ENCODE measurements at regions not wholly inside any gene's neighbourhood (a gene's known extent, or its start where the extent isn't known, plus 50 kb on each side); places are given as distances from the start of the nearest gene placed in this dataset.

GRCh38 chr5:114565871-114566270, 204.0 kb downstream of the KCNN2 start:
- Histone ChIP-seq H3K4me1 (ENCODE audit: low read length) (no peaks in the 10 kb centered on the region), H3K27ac (ENCODE audit: low read length) (no peak overlapping the region), H3K9ac (ENCODE audit: low read length) (no peak overlapping the region), H3K36me3 (replicated peaks; ENCODE audit: low read depth, low read length) (no peaks in the 10 kb centered on the region), H2AFZ (ENCODE audit: low read depth, low read length) (no peak overlapping the region), H4K20me1 (ENCODE audit: insufficient read depth, low read length) (no peaks in the 10 kb centered on the region), H3K79me2 (ENCODE audit: low read length) (no peaks in the 10 kb centered on the region), H3K27me3 (ENCODE audit: low read depth, low read length) (no peaks in the 10 kb centered on the region), H3K4me3 (ENCODE audit: low read length) (no peak overlapping the region), H3K4me2 (ENCODE audit: low read length) (no peak overlapping the region), H3K9me3 (ENCODE audit: insufficient read depth, low read length) (no peaks in the 10 kb centered on the region)
- TF ChIP-seq EZH2phosphoT487 (IDR thresholded peaks at IDR 0.05; ENCODE audit: low read depth) (no peak), CTCF (IDR thresholded peaks at IDR 0.05; ENCODE audit: low read depth, low read length) (no peak)

GRCh38 chr5:114565139-114565538, 203.3 kb downstream of the KCNN2 start:
- Histone ChIP-seq H3K27me3 (ENCODE audit: low read depth, low read length) (no peaks in the 10 kb centered on the region), H3K4me3 (ENCODE audit: low read length) (no peak overlapping the region), H3K27ac (ENCODE audit: low read length) (no peak overlapping the region), H2AFZ (ENCODE audit: low read depth, low read length) (no peak overlapping the region), H3K36me3 (replicated peaks; ENCODE audit: low read depth, low read length) (no peaks in the 10 kb centered on the region), H3K9ac (ENCODE audit: low read length) (no peak overlapping the region), H3K79me2 (ENCODE audit: low read length) (no peaks in the 10 kb centered on the region), H3K9me3 (ENCODE audit: insufficient read depth, low read length) (no peaks in the 10 kb centered on the region), H3K4me1 (ENCODE audit: low read length) (no peaks in the 10 kb centered on the region), H3K4me2 (ENCODE audit: low read length) (no peak overlapping the region), H4K20me1 (ENCODE audit: insufficient read depth, low read length) (no peaks in the 10 kb centered on the region)
- TF ChIP-seq EZH2phosphoT487 (IDR thresholded peaks at IDR 0.05; ENCODE audit: low read depth) (no peak), CTCF (IDR thresholded peaks at IDR 0.05; ENCODE audit: low read depth, low read length) (no peak)

GRCh38 chr5:114561415-114561814, 199.5 kb downstream of the KCNN2 start:
- Histone ChIP-seq H3K4me3 (ENCODE audit: low read length) (no peak overlapping the region), H3K27ac (ENCODE audit: low read length) (no peak overlapping the region), H3K9me3 (ENCODE audit: insufficient read depth, low read length) (no peaks in the 10 kb centered on the region), H3K36me3 (replicated peaks; ENCODE audit: low read depth, low read length) (no peaks in the 10 kb centered on the region), H3K27me3 (ENCODE audit: low read depth, low read length) (no peaks in the 10 kb centered on the region), H3K4me2 (ENCODE audit: low read length) (no peak overlapping the region), H2AFZ (ENCODE audit: low read depth, low read length) (no peak overlapping the region), H3K79me2 (ENCODE audit: low read length) (no peaks in the 10 kb centered on the region), H3K4me1 (ENCODE audit: low read length) (no peaks in the 10 kb centered on the region), H3K9ac (ENCODE audit: low read length) (no peak overlapping the region), H4K20me1 (ENCODE audit: insufficient read depth, low read length) (no peaks in the 10 kb centered on the region)
- TF ChIP-seq CTCF (IDR thresholded peaks at IDR 0.05; ENCODE audit: low read depth, low read length) (no peak), EZH2phosphoT487 (IDR thresholded peaks at IDR 0.05; ENCODE audit: low read depth) (no peak)

All from OCI-LY3 (cell line).